Chondrocyte (in vitro differentiated cells): ENCODE measurements at regions not wholly inside any gene's neighbourhood (a gene's known extent, or its start where the extent isn't known, plus 50 kb on each side); places are given as distances from the start of the nearest gene placed in this dataset.

Source experiments
- DNase-seq: peaks from one replicate; pipeline ENCODE4 v3.0.0; 2021; ENCODE audit warnings: mixed read lengths, low spot score
- H3K27ac Mint-ChIP-seq: one replicate; pipeline ENCODE4 v1.8.0; 2021; ENCODE audit warnings: mild to moderate bottlenecking, moderate library complexity, mixed read lengths; ENCODE audit not compliant: unreplicated experiment
- H3K27me3 Mint-ChIP-seq: 2 replicates; pipeline ENCODE4 v1.8.0; 2021; ENCODE audit warnings: low read depth, mixed read lengths
- H3K36me3 Mint-ChIP-seq: 2 replicates; pipeline ENCODE4 v1.8.0; 2021; ENCODE audit warnings: low read depth, mixed read lengths
- H3K4me1 Mint-ChIP-seq: 2 replicates; pipeline ENCODE4 v1.8.0; 2021; ENCODE audit warnings: low read depth, mild to moderate bottlenecking, mixed read lengths
- H3K4me3 Mint-ChIP-seq: one replicate; pipeline ENCODE4 v1.8.0; 2021; ENCODE audit warnings: mild to moderate bottlenecking, moderate library complexity, mixed read lengths; ENCODE audit not compliant: unreplicated experiment
- H3K9me3 Mint-ChIP-seq: 2 replicates; pipeline ENCODE4 v1.8.0; 2021; ENCODE audit warnings: low read depth, mixed read lengths
- CTCF ChIP-seq: fragments of 200-600 bp; sonication (generic); IDR thresholded peaks from 2 replicates; pipeline ENCODE4 v1.5.0; 2021; ENCODE audit warnings: antibody characterized with exemption, mild to moderate bottlenecking, moderate library complexity

GRCh38 chr5:155189476-155189875 is 175.9 kb downstream of the KIF4B start:
- no peak for TF ChIP-seq CTCF
- peaks cover 8% of the 10 kb centered on the region for H3K9me3 Mint-ChIP-seq
- H3K27me3 Mint-ChIP-seq = peaks cover 1% of the 10 kb centered on the region
- H3K4me3 Mint-ChIP-seq = no peak overlapping the region
- no peak for DNase-seq
- no peak overlapping the region for H3K27ac Mint-ChIP-seq
- H3K36me3 Mint-ChIP-seq = no peaks in the 10 kb centered on the region
- H3K4me1 Mint-ChIP-seq = no peaks in the 10 kb centered on the region

DNA sequence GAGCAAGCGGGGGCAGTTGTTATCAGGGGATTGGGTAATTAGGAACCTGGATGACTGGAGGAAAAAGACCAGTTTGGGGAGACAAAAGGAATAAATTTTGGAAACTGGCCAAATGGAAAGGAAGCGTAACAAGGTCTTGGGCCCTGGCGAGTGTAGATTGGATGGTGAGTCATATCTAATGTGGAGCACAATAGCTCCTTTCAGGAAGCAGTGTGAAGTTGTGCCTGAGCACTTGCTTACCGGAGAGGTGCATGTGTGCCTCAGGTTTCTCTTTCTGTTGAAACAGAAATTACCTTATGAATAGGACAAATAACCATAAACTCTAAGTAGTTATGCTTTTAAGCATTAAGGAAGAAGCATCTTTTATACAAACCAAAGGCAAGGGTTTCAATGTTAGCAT is 176.4 kb downstream of the KIF4B start:
- H3K4me1 Mint-ChIP-seq = no peaks in the 10 kb centered on the region
- H3K27ac Mint-ChIP-seq = no peak overlapping the region
- TF ChIP-seq CTCF = no peak
- H3K9me3 Mint-ChIP-seq = peaks cover 8% of the 10 kb centered on the region
- no peaks in the 10 kb centered on the region for H3K36me3 Mint-ChIP-seq
- H3K27me3 Mint-ChIP-seq = peaks cover 1% of the 10 kb centered on the region
- DNase-seq = no peak
- H3K4me3 Mint-ChIP-seq = no peak overlapping the region

- no peaks in the 10 kb centered on the region for H3K4me1 Mint-ChIP-seq
- no peaks in the 10 kb centered on the region for H3K36me3 Mint-ChIP-seq
- peaks cover 1% of the 10 kb centered on the region for H3K27me3 Mint-ChIP-seq
- no peak for TF ChIP-seq CTCF
- H3K4me3 Mint-ChIP-seq = no peak overlapping the region
- DNase-seq = no peak
- no peak overlapping the region for H3K27ac Mint-ChIP-seq
- H3K9me3 Mint-ChIP-seq = no peaks in the 10 kb centered on the region
These were observed 179.5 kb downstream of the KIF4B start for GRCh38 chr5:155193029-155193428.

- DNase-seq = no peak
- no peak for TF ChIP-seq CTCF
- H3K9me3 Mint-ChIP-seq = peaks cover 1% of the 10 kb centered on the region
- H3K27me3 Mint-ChIP-seq = peaks cover 1% of the 10 kb centered on the region
- no peak overlapping the region for H3K27ac Mint-ChIP-seq
- H3K4me1 Mint-ChIP-seq = no peaks in the 10 kb centered on the region
- no peaks in the 10 kb centered on the region for H3K36me3 Mint-ChIP-seq
- no peak overlapping the region for H3K4me3 Mint-ChIP-seq
These were observed 180.0 kb downstream of the KIF4B start for GRCh38 chr5:155193483-155194107.

DNA sequence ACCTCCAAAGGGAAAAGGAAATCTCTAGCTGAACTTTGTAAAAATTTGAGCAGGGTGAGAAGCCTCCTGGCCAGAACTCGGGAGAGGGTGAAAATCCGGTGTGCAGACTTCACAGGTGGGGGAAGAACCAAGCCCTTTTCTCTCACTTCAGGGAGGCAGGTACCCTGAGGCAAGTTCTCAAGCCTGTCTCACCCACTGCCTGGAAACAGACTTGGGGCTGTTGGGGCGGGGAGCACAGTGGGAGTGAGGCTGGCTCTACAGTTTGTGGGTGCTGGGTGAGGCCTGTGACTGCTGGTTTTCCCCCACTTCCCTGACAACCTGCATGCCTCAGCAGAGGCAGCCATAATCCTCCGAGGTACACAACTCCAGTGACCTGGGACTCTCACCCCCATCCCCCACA is 187.1 kb downstream of the KIF4B start:
- Mint-ChIP-seq H3K4me3 (no peak overlapping the region), H3K4me1 (no peaks in the 10 kb centered on the region), H3K27me3 (no peaks in the 10 kb centered on the region), H3K36me3 (no peaks in the 10 kb centered on the region), H3K27ac (no peak overlapping the region), H3K9me3 (peaks cover 27% of the 10 kb centered on the region)
- no peak for DNase-seq
- TF ChIP-seq CTCF = no peak
